Panc1 (cell line): ENCODE measurements at regions not wholly inside any gene's neighbourhood (a gene's known extent, or its start where the extent isn't known, plus 50 kb on each side); places are given as distances from the start of the nearest gene placed in this dataset.
"Not testable (repeated sequence)": the region's sequence is repeated elsewhere in the genome, so short reads cannot be mapped to it uniquely, and the experiment has no call there.

Experiments
- ATAC-seq: fragments of 200-7000 bp; cut with Tn5 transposase; 2 replicates; pipeline ENCODE4 v1.9.1; 2020; ENCODE audit warnings: mild to moderate bottlenecking, moderate library complexity
- BruUV-seq: library from RNA; stranded (reverse); fragments of 400-500 nt; replicated peaks from 2 replicates; lab custom pipeline; 2021; lab: Mats Ljungman, UMichigan
- CTCF ChIA-PET: fragments of 300-600 bp; sonication (Branson Sonifier 250); formaldehyde crosslinking; loops from one replicate; lab custom pipeline; 2022; ENCODE audit warnings: antibody characterized with exemption; lab: Charles Lee
- POLR2A ChIA-PET: fragments of 300-600 bp; sonication (Branson Sonifier 250); formaldehyde crosslinking; loops from one replicate; lab custom pipeline; 2022; ENCODE audit warnings: antibody characterized with exemption; lab: Charles Lee
- DNase-seq: peaks from one replicate; pipeline ENCODE4 v3.0.0-alpha.2; 2010; ENCODE audit warnings: low read depth, low spot score
- H3K27ac ChIP-seq: 2 replicates; pipeline ENCODE4 v1.5.1; 2011; ENCODE audit warnings: mild to moderate bottlenecking, low read length, inconsistent platforms
- H3K27me3 ChIP-seq: fragments of 200-500 bp; sonication (Bioruptor generic); 2 replicates; pipeline ENCODE4 v1.6.0; 2014; ENCODE audit warnings: low read length, inconsistent platforms; ENCODE audit not compliant: control insufficient read depth, insufficient read depth
- H3K36me3 ChIP-seq: fragments of 200-500 bp; sonication (Bioruptor generic); 2 replicates; pipeline ENCODE4 v1.5.1; 2014; ENCODE audit warnings: inconsistent platforms, mild to moderate bottlenecking, low read length, moderate library complexity; ENCODE audit not compliant: control insufficient read depth, insufficient read depth
- H3K4me1 ChIP-seq: 2 replicates; pipeline ENCODE4 v1.5.1; 2011; ENCODE audit warnings: inconsistent platforms, mild to moderate bottlenecking, low read length, moderate library complexity; ENCODE audit not compliant: control insufficient read depth, insufficient read depth
- H3K4me3 ChIP-seq, 2 experiments: 2 replicates each; pipeline ENCODE4 v1.5.1; 2011 to 2012; ENCODE audit warnings: low read depth in 2 of 2, low read length in 2 of 2, mild to moderate bottlenecking in 2 of 2, inconsistent platforms in 1 of 2, moderate library complexity in 1 of 2
- H3K9me3 ChIP-seq: fragments of 200-500 bp; sonication (Bioruptor generic); 2 replicates; pipeline ENCODE4 v1.5.1; 2014; ENCODE audit warnings: low read depth, mild to moderate bottlenecking, inconsistent platforms, low read length, moderate library complexity; ENCODE audit not compliant: control insufficient read depth, insufficient read depth
- POLR2AphosphoS5 ChIP-seq: IDR thresholded peaks from 2 replicates; pipeline ENCODE4 v1.6.1; 2012; ENCODE audit warnings: mild to moderate bottlenecking, low read depth, low read length, moderate library complexity
- SIN3A ChIP-seq: IDR thresholded peaks from 2 replicates; pipeline ENCODE4 v1.6.1; 2012; ENCODE audit warnings: low read depth, mild to moderate bottlenecking, low read length, moderate library complexity, borderline replicate concordance; ENCODE audit not compliant: insufficient read depth
- TCF7L2 ChIP-seq: IDR thresholded peaks from 2 replicates; pipeline ENCODE4 v1.6.1; 2011; ENCODE audit warnings: mild to moderate bottlenecking, low read depth, low read length, inconsistent platforms
- in situ Hi-C: cut with HindIII; loops from 2 replicates; pipeline ENCODE4 v1.10.0; 2016; ENCODE audit warnings: low sequenced_read_pairs, low pct_unique_long_range_greater_than_20kb
- intact Hi-C: fragments of 100-400 bp; cut with micrococcal nuclease; formaldehyde crosslinking; loops from one replicate; pipeline ENCODE4 v1.10.0; 2022; ENCODE audit not compliant: unreplicated experiment
- TF ChIP-seq, protein P1 (sequence below): fragments of 450-650 bp; IDR thresholded peaks from 2 replicates; pipeline ENCODE4 v1.5.1; 2017; ENCODE audit warnings: mild to moderate bottlenecking
- TF ChIP-seq, protein P2 (sequence below), 2 experiments: IDR thresholded peaks; 2 replicates each; pipeline ENCODE4 v1.6.1; 2011 to 2012; ENCODE audit warnings: low read depth in 2 of 2, control low read depth in 1 of 2, low read length in 1 of 2, mild to moderate bottlenecking in 1 of 2, moderate library complexity in 1 of 2; ENCODE audit not compliant: insufficient read depth in 1 of 2

DNA sequence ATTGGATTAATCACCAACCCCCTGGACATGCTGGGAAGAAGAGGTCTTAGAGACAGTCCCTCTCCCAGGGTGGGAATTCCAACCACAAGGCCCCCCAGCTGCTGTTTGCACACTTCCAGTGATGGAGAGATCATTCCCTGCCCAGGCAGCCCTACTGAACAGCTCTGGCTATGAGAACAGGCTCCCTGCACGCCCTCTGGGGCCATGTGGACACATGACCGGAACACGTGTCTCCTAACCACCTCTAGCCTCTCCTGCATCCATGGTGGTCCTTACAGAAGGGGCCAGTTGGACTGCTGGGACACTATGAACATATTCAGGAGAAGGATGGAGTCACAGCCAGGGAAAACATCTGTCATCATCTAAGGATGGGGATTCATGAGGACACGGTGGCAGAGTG is 196.2 kb downstream of the MN1 start:
- ATAC-seq, result no peak
- CTCF ChIA-PET, result interaction anchor here (0.9 kb wide), 1 partner anchor 713 kb away, joined by 3 read pairs; no protein-coding TSS in a partner anchor
- POLR2A ChIA-PET, result no interaction called here

DNA sequence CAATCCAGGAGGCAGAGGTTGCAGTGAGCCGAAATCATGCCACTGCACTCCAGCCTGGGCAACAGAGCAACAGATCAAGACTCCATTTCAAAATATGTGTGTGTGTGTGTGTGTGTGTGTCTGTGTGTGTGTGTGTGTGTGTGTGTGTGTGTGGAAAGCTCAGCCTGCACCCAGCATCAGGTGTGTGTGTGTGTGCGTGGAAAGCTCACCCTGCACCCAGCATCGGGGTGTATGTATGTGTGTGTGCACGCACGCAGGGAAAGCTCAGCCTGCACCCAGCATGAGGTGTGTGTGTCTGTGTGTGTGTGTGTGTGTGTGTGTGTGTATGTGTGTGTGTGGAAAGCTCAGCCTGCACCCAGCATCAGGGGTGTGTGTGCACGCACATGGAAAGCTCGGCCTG is 193.8 kb downstream of the MN1 start:
- H3K36me3 ChIP-seq, H3K9me3 ChIP-seq, H3K4me3 ChIP-seq, in situ Hi-C loops, H3K27ac ChIP-seq, H3K27me3 ChIP-seq, ATAC-seq, H3K4me1 ChIP-seq, intact Hi-C loops, CTCF ChIA-PET, DNase-seq, POLR2A ChIA-PET, BruUV-seq: not testable (repeated sequence)

More for the DNA sequence above, 196.2 kb downstream of the MN1 start:
- in situ Hi-C loops (no loop called here), intact Hi-C loops (no loop called here)
- Histone ChIP-seq H3K27me3 (no peaks in the 10 kb centered on the region), H3K27ac (no peak overlapping the region), H3K4me3 (no peak overlapping the region), H3K9me3 (no peaks in the 10 kb centered on the region), H3K4me1 (no peaks in the 10 kb centered on the region), H3K36me3 (no peaks in the 10 kb centered on the region)
- TF ChIP-seq TCF7L2, result no peak
- TF ChIP-seq, protein P1, sequence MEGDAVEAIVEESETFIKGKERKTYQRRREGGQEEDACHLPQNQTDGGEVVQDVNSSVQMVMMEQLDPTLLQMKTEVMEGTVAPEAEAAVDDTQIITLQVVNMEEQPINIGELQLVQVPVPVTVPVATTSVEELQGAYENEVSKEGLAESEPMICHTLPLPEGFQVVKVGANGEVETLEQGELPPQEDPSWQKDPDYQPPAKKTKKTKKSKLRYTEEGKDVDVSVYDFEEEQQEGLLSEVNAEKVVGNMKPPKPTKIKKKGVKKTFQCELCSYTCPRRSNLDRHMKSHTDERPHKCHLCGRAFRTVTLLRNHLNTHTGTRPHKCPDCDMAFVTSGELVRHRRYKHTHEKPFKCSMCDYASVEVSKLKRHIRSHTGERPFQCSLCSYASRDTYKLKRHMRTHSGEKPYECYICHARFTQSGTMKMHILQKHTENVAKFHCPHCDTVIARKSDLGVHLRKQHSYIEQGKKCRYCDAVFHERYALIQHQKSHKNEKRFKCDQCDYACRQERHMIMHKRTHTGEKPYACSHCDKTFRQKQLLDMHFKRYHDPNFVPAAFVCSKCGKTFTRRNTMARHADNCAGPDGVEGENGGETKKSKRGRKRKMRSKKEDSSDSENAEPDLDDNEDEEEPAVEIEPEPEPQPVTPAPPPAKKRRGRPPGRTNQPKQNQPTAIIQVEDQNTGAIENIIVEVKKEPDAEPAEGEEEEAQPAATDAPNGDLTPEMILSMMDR, result no peak
- TF ChIP-seq, protein P2, sequence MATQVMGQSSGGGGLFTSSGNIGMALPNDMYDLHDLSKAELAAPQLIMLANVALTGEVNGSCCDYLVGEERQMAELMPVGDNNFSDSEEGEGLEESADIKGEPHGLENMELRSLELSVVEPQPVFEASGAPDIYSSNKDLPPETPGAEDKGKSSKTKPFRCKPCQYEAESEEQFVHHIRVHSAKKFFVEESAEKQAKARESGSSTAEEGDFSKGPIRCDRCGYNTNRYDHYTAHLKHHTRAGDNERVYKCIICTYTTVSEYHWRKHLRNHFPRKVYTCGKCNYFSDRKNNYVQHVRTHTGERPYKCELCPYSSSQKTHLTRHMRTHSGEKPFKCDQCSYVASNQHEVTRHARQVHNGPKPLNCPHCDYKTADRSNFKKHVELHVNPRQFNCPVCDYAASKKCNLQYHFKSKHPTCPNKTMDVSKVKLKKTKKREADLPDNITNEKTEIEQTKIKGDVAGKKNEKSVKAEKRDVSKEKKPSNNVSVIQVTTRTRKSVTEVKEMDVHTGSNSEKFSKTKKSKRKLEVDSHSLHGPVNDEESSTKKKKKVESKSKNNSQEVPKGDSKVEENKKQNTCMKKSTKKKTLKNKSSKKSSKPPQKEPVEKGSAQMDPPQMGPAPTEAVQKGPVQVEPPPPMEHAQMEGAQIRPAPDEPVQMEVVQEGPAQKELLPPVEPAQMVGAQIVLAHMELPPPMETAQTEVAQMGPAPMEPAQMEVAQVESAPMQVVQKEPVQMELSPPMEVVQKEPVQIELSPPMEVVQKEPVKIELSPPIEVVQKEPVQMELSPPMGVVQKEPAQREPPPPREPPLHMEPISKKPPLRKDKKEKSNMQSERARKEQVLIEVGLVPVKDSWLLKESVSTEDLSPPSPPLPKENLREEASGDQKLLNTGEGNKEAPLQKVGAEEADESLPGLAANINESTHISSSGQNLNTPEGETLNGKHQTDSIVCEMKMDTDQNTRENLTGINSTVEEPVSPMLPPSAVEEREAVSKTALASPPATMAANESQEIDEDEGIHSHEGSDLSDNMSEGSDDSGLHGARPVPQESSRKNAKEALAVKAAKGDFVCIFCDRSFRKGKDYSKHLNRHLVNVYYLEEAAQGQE (IDR thresholded peaks at IDR 0.05; ENCODE audit: insufficient read depth in 1 of 2, low read depth in 2 of 2, low read length in 1 of 2), result no peak
- no peak for TF ChIP-seq POLR2AphosphoS5
- TF ChIP-seq SIN3A, result no peak
- DNase-seq, result no peak
- BruUV-seq, result no TSS peak

DNA sequence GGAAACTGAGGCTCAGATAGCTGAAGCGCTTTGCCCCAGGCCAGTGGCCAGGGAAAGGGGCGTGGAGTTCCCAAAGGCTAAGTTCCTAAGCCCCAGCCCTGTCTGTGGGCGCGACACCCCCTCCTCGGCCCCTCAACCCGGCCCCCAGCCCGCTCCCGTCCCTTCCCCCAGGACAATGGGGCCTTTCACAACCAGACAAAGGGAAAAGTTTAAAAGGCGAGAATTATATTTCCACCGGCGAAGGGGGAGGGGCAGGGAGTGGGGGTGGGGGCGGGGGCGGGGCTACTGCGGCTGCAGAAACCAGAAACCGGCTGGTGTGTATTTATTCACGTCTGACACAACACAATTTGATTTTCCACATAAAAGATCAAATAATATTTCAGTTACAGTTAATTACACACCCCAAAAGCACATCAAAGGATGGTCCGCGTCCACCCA is 192.1 kb downstream of the MN1 start:
- ChIA-PET CTCF (no interaction called here), POLR2A (no interaction called here)
- intact Hi-C loops (no loop called here), in situ Hi-C loops (no loop called here)
- TF ChIP-seq POLR2AphosphoS5 (no peak), SIN3A (no peak), TCF7L2 (no peak)
- TF ChIP-seq, protein P1, result no peak
- TF ChIP-seq, protein P2 (IDR thresholded peaks at IDR 0.05; ENCODE audit: insufficient read depth in 1 of 2, low read depth in 2 of 2, low read length in 1 of 2), result no peak
- no peak for DNase-seq
- H3K4me1 ChIP-seq, result no peaks in the 10 kb centered on the region
- BruUV-seq, result no TSS peak
- no peak overlapping the region for H3K4me3 ChIP-seq
- no peak for ATAC-seq
- H3K27ac ChIP-seq, result no peak overlapping the region
- no peaks in the 10 kb centered on the region for H3K27me3 ChIP-seq
- no peaks in the 10 kb centered on the region for H3K9me3 ChIP-seq
- H3K36me3 ChIP-seq, result no peaks in the 10 kb centered on the region
